GM10266 (cell line): ENCODE measurements at regions not wholly inside any gene's neighbourhood (a gene's known extent, or its start where the extent isn't known, plus 50 kb on each side); places are given as distances from the start of the nearest gene placed in this dataset.

Experiments used
- DNase-seq: peaks from one replicate; pipeline ENCODE4 v3.0.0; 2012; ENCODE audit errors: extremely low spot score
- TF ChIP-seq, protein P1 (sequence below): IDR thresholded peaks from 2 replicates; pipeline ENCODE4 v1.5.1; 2012; ENCODE audit warnings: mild to moderate bottlenecking, low read depth; ENCODE audit not compliant: control insufficient read depth, insufficient read depth; ENCODE audit errors: missing control alignments

DNA sequence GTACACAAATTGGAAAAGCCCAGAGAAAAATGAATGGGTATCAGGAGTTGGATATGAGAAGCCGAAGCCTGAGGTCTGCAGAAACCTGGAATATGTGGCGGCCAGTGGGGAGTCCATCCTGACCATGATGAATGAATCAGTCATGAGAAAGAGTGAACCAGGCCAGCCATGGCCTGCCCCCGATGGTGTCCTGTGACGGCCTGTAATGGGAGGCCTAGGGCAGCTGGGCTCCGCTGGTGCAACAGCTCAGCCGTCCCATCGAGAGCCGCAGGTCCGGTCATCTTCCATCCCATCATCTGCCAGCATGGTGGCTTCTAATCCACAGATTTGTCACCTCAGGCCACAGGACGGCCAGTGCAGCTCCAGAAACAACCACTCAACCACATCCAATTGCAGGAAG lies 116.4 kb downstream of the PDCL3 start:
- TF ChIP-seq, protein P1, sequence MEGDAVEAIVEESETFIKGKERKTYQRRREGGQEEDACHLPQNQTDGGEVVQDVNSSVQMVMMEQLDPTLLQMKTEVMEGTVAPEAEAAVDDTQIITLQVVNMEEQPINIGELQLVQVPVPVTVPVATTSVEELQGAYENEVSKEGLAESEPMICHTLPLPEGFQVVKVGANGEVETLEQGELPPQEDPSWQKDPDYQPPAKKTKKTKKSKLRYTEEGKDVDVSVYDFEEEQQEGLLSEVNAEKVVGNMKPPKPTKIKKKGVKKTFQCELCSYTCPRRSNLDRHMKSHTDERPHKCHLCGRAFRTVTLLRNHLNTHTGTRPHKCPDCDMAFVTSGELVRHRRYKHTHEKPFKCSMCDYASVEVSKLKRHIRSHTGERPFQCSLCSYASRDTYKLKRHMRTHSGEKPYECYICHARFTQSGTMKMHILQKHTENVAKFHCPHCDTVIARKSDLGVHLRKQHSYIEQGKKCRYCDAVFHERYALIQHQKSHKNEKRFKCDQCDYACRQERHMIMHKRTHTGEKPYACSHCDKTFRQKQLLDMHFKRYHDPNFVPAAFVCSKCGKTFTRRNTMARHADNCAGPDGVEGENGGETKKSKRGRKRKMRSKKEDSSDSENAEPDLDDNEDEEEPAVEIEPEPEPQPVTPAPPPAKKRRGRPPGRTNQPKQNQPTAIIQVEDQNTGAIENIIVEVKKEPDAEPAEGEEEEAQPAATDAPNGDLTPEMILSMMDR = no peak
- DNase-seq = no peak

DNA sequence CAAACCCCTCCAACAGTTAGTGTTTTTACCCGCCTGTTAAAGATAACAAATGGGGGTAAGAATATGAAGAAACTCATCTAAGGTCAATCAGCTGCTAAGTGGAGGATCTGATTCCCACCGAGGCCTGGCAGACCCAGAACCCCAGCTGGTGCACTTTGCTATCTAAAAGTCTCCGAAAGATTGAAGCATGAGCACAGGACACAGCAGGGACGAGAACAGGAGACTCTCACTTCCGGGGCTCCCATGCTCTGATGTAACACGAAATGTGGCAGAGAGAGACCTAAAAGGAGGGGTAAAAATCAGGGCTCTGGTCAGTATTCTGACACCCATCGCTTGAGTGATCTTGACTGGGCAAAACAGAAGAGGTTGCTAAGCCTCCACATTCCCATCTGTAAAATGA lies 119.7 kb downstream of the PDCL3 start:
- DNase-seq = no peak
- TF ChIP-seq, protein P1 = no peak

DNA sequence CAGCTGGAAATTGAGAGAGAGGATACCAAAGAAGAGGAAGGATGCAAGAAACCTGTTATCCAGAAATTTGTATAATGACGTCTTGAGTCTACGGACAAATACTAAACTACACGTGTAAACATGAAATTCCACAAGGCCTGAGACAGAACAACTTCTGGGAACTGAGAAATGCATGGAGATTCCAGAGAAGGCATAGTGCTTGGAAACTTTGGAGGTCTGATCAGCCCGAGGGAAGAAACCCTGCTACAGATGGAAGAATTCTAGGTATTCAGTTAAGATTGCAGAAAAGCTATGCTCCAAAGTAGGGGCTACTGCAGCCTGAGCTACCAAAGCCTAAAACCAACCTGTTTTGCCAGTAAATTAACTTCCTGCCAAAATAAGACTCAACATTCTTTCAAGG lies 120.4 kb downstream of the PDCL3 start:
- DNase-seq = no peak

DNA sequence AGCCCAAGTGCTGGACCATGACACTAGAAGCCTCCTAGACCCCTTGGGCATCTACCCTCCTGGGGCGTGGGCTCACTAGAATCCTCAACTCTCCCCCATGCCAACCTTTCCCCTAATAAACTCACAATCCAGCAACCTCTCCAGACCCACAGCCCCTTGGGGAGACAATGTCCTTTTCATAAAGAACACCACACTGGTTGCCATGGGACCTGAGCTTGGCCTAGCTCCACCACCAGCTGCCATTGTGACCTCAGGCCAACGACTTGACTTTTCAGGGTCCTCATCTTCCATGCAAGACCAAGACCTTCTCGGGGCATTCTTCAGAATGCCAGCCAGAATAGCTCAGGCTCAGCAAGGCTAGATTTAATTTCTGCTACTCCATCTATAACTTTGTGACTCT lies 128.1 kb upstream of the NPAS2 start:
- no peak for DNase-seq
- TF ChIP-seq, protein P1 = no peak

More for the DNA sequence above, 120.4 kb downstream of the PDCL3 start:
- TF ChIP-seq, protein P1 = no peak

DNA sequence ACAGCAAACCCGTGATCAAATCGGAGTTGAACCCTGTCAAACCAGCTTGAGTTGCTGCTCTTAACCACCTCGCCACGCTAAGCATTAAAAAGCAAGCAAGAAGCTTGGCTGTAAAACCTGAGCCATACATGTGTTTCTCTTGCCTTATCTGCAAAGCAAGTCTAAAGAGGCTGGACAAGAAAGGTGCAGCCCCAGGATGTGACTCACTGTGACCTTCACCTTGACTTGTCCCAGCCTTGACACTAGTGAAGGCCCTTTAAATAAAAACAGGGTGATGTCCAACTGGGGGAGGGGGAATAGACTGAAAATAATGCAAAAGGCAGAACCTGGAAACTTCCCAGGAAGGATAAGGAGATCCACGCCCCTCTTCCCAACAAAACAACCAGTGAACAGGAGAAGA lies 127.6 kb upstream of the NPAS2 start:
- DNase-seq = no peak
- TF ChIP-seq, protein P1 = no peak

DNA sequence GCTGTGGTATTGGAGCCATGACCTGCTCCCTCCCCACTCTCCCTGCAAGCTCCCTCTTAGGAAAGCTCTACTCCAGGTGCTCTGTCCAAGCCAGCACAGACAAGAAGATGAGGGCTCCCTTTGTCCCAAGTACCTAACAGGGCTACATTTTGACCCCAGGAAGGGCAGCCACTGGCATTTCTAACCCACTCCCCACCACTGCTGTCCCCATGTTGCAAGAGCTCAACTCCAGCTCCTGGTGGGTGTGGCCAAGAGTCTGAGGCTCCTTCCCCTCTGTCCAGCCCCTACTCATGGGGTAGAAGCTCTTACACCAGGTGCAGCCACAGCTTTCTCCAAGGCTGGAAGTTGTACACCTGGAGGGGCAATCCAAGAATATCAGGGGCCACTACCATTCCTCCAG lies 127.0 kb upstream of the NPAS2 start:
- DNase-seq = no peak

DNA sequence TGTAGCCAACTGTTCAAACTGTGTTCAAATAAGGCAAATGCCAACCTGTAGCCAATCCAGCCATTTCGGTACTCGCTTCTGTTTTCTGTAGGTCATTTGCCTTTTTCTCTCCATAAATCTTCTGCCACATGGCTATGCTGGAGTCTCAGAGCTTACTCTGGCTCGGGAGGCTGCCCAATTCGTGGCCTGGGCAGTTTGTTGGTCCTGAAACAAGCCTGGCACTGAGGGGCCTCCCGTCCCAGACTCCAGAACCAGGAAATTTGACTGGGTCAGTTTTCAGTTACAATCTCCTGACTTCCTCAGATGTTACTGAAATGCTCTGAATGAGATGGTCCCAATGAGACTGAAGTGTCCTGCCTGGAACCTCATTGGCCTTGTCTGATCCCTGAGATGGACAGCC lies 120.8 kb upstream of the NPAS2 start:
- TF ChIP-seq, protein P1 = no peak
- DNase-seq = no peak

More for the DNA sequence above, 127.0 kb upstream of the NPAS2 start:
- TF ChIP-seq, protein P1 = no peak
